ENCODE measurements at regions not wholly inside any gene's neighbourhood (a gene's known extent, or its start where the extent isn't known, plus 50 kb on each side); places are given as distances from the start of the nearest gene placed in this dataset.

DNA sequence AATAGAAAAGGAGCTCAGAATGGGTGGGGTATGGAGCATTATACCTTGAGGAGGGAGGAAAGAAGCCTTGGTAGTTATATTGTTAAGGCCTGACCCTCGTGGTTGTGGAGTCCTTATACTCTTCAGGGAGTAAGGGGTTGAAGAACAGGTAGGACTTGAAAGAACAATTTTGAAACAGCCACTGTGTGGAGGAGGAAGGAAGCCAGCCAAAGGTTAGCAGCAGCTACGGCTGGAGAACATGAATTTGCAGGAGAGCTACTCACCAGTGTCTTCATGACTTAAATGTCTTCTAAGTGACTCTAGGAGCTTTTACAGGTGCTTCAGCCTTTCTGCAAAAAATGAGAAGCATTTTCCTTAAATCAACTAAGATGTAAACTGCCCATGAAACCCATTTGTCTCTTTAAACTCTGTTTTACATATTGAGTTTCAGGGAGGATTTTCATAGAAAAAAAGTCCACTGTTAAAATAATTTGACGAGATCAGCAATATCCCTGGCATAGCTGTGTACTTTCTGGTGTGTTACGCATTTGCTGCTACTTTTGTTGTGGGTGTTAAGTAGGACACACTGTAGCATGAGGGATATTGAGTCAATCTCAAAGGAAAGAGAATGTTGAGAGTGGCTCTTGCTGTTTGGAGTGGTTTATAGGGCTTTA, 110.6 kb upstream of the ELL2 start:
- Histone ChIP-seq H3K36me3 (ENCODE audit: insufficient read depth, low read length) (no peaks in the 10 kb centered on the region), H3K9ac (ENCODE audit: low read depth, low read length) (no peak overlapping the region), H3K4me1 (ENCODE audit: control insufficient read depth, insufficient read depth, low read length) (peaks cover 43% of the 10 kb centered on the region), H3K4me2 (ENCODE audit: low read length) (no peak overlapping the region), H3K9me3 (replicated peaks; ENCODE audit: low read length) (no peaks in the 10 kb centered on the region), H3K4me3 (ENCODE audit: low read length) (no peak overlapping the region), H3K27me3 (ENCODE audit: control insufficient read depth, insufficient read depth, low read length) (no peaks in the 10 kb centered on the region)

DNA sequence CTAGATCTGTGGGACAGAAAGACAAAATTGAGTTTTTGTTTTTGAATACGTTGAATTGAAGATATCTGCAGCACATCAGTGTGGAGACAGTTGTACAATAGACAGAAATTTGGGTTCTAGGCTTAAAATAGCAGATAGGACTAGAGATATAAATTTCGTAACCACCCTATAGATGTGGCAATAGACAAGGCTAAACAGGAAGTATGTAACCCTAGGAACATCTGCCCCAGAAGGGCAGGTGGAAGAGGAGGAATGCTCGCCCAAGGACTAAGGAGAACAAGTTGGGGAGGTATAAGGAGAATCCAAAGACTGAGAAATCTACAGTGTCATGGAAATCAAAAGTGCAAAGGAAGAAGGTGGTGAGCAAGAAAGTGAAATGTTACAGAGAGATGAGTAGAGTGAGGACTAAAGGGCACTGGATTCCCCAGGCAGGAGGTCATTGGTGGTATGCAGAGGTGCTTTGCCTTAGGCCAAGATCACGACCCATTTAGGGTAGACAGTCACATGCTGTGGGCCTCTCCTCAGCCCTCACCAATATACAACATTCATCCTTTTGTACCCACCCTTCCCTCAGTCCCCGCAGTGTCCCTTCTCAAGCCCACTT, 109.1 kb upstream of the ELL2 start:
- Histone ChIP-seq H3K27me3 (ENCODE audit: control insufficient read depth, insufficient read depth, low read length) (no peaks in the 10 kb centered on the region), H3K36me3 (ENCODE audit: insufficient read depth, low read length) (no peaks in the 10 kb centered on the region), H3K4me2 (ENCODE audit: low read length) (no peak overlapping the region), H3K4me3 (ENCODE audit: low read length) (no peak overlapping the region), H3K4me1 (ENCODE audit: control insufficient read depth, insufficient read depth, low read length) (peaks cover 49% of the 10 kb centered on the region), H3K9me3 (replicated peaks; ENCODE audit: low read length) (no peaks in the 10 kb centered on the region), H3K9ac (ENCODE audit: low read depth, low read length) (no peak overlapping the region)

DNA sequence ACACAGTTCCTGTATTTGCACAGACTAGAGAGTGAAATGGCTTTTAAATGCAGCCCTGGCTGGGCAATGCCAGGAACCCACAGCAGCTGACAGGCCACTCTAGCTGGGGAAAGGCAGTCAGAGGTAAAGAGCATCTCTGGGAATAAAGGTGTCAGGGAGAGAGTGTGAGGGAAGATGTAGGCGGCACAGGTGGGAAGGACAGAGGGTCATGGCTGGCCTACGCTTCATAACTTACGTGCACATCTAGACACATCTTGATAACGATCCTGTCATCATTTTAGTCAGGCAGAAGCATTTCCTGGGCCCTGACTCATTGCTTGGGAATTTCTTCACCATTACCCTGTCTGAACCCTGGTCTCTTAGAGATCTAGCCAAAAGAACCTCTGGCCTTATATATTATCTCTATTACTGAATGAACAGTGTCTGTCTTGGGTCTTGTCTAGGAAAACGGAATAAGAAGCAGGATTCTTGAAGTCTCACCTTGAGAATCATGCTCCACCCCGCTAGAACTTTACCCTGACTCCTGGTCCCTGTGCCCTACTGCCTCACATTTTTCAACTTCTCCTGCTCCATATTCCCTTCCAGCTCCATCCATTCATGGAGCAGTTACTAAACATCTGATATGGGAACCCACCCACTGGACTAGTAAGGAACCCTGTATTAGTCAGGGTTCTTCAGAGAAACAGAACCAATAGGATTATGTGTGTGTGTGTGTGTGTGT, 106.4 kb upstream of the ELL2 start:
- H3K9ac ChIP-seq (ENCODE audit: low read depth, low read length) = peak overlapping the region; percentile 70
- peak overlapping the region; percentile 74 for H3K4me2 ChIP-seq (ENCODE audit: low read length)
- peak overlapping the region; percentile 26 for H3K4me3 ChIP-seq (ENCODE audit: low read length)
- H3K9me3 ChIP-seq (replicated peaks; ENCODE audit: low read length) = no peaks in the 10 kb centered on the region
- H3K27me3 ChIP-seq (ENCODE audit: control insufficient read depth, insufficient read depth, low read length) = no peaks in the 10 kb centered on the region
- no peaks in the 10 kb centered on the region for H3K36me3 ChIP-seq (ENCODE audit: insufficient read depth, low read length)
- H3K4me1 ChIP-seq (ENCODE audit: control insufficient read depth, insufficient read depth, low read length) = peaks cover 48% of the 10 kb centered on the region

DNA sequence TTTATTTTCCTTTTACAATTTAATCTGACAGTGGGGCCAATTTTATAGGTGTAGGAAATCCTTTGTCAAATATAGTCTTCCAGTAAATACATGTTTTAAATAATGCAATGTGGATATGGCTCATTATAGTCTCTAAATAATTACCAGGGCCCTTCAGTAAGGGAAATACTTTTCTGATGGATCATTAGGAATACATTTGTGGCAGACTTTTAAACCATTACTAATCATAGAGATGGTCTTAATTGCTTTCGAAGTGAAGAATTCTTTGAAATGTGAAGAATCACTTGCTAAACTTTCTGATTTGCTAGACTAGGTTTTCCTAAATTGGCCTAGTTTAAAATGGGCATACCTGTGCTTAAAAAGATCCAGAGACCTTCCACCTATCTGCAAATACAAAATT, 105.6 kb upstream of the ELL2 start:
- peak overlapping the region; percentile 70 for H3K9ac ChIP-seq (ENCODE audit: low read depth, low read length)
- peaks cover 48% of the 10 kb centered on the region for H3K4me1 ChIP-seq (ENCODE audit: control insufficient read depth, insufficient read depth, low read length)
- H3K9me3 ChIP-seq (replicated peaks; ENCODE audit: low read length) = no peaks in the 10 kb centered on the region

DNA sequence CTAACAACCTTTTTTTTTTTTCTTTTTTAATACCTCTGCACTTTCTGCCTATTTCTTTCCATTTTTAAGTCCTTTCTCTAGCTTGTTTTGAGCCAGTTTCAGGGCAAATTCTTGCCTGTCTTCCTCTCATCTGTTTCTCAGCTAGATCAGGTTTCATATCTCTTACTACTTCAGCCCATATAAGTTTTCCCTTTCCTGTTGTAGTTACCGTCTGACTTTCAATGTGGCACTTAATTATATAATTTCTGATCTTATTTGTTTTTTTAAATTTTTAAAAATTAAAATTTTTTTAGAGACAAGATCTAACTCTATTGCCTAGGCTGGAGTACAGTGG, 104.7 kb upstream of the ELL2 start:
- Histone ChIP-seq H3K4me2 (ENCODE audit: low read length) (peak overlapping the region; percentile 32), H3K36me3 (ENCODE audit: insufficient read depth, low read length) (no peaks in the 10 kb centered on the region), H3K4me1 (ENCODE audit: control insufficient read depth, insufficient read depth, low read length) (peaks cover 48% of the 10 kb centered on the region), H3K9me3 (replicated peaks; ENCODE audit: low read length) (no peaks in the 10 kb centered on the region), H3K4me3 (ENCODE audit: low read length) (no peak overlapping the region), H3K27me3 (ENCODE audit: control insufficient read depth, insufficient read depth, low read length) (no peaks in the 10 kb centered on the region), H3K9ac (ENCODE audit: low read depth, low read length) (peak overlapping the region; percentile 70)

More for the DNA sequence above, 105.6 kb upstream of the ELL2 start:
- peak overlapping the region; percentile 74 for H3K4me2 ChIP-seq (ENCODE audit: low read length)
- no peaks in the 10 kb centered on the region for H3K27me3 ChIP-seq (ENCODE audit: control insufficient read depth, insufficient read depth, low read length)
- no peaks in the 10 kb centered on the region for H3K36me3 ChIP-seq (ENCODE audit: insufficient read depth, low read length)
- peak overlapping the region; percentile 13 for H3K4me3 ChIP-seq (ENCODE audit: low read length)

DNA sequence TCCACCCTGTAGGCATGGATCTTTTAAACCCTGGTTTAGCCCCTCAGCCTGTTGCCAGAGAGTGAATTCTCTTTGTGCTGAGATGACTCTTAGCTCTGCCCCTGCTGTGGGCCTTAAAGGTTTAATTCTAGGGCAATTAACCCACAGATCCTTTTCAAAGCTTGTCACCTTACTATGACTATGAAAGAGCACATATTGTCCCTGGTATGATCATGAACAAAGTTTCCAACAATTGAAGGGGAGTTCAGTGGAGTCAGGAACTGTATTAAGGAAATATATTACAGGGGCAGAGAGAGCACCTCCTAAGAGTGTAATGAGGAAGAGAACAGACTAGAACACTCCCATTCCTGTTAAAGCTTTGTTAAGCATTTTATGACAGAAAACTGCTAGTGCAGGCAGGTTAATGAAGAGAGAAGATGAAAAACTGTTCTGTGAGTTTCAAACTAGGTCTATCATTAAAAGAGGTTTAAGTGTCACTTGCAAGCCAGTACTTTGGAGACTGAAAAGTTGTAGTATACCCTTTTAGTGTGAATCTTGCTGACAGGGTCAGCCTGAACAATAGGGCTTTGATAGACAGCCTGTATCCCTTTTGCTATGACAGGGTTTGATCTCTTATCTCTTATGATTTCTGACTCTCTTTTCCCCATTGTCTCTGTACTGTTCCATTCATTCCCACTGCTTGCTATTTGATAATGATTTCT, 104.2 kb upstream of the ELL2 start:
- H3K4me3 ChIP-seq (ENCODE audit: low read length) = no peak overlapping the region
- H3K36me3 ChIP-seq (ENCODE audit: insufficient read depth, low read length) = no peaks in the 10 kb centered on the region
- H3K9me3 ChIP-seq (replicated peaks; ENCODE audit: low read length) = no peaks in the 10 kb centered on the region
- H3K27me3 ChIP-seq (ENCODE audit: control insufficient read depth, insufficient read depth, low read length) = no peaks in the 10 kb centered on the region
- H3K9ac ChIP-seq (ENCODE audit: low read depth, low read length) = peak overlapping the region; percentile 70
- H3K4me1 ChIP-seq (ENCODE audit: control insufficient read depth, insufficient read depth, low read length) = peaks cover 48% of the 10 kb centered on the region
- peak overlapping the region; percentile 32 for H3K4me2 ChIP-seq (ENCODE audit: low read length)

DNA sequence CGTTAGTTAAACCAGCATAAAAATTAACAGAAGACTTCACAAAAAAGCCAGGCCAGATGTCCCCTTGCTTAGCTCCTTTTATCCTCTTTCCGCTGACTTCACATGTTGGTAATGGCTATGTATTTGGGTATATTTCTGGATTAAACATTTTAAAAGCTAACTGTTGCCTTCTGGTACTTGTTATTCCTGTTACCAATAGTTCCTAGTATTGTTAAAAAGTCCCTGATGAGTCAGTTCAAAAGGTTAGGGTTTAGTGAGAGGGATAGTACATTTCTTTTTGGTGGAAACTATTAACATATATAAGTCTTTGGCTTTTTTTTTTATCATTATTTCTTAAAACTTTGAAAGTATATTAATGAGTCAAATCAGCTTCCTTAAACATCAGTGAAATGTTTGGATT, 103.2 kb upstream of the ELL2 start:
- peaks cover 43% of the 10 kb centered on the region for H3K4me1 ChIP-seq (ENCODE audit: control insufficient read depth, insufficient read depth, low read length)
- H3K27me3 ChIP-seq (ENCODE audit: control insufficient read depth, insufficient read depth, low read length) = no peaks in the 10 kb centered on the region
- H3K36me3 ChIP-seq (ENCODE audit: insufficient read depth, low read length) = no peaks in the 10 kb centered on the region
- H3K9ac ChIP-seq (ENCODE audit: low read depth, low read length) = no peak overlapping the region
- H3K4me2 ChIP-seq (ENCODE audit: low read length) = no peak overlapping the region
- H3K9me3 ChIP-seq (replicated peaks; ENCODE audit: low read length) = no peaks in the 10 kb centered on the region
- no peak overlapping the region for H3K4me3 ChIP-seq (ENCODE audit: low read length)

DNA sequence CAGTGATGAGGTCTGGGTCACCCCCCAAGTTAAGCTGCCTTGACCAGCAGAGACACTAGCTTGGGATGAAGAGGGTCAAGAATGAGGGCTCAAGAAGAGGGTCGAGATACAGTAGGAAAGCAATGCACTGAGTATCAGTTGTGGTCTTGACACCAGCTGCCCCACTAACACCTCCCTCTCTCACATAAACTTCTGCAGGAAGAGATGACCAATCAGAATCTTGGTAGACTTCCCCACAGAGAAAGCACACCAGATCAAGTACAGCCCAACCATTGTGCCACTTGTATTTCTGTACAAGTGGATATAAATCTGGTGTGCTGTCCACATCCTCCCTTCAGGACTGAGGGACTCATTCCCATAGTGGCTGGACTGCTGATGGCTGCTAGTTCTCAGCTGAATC, 101.2 kb upstream of the ELL2 start:
- Histone ChIP-seq H3K36me3 (ENCODE audit: insufficient read depth, low read length) (no peaks in the 10 kb centered on the region), H3K9ac (ENCODE audit: low read depth, low read length) (no peak overlapping the region), H3K4me1 (ENCODE audit: control insufficient read depth, insufficient read depth, low read length) (peaks cover 33% of the 10 kb centered on the region), H3K4me3 (ENCODE audit: low read length) (no peak overlapping the region), H3K27me3 (ENCODE audit: control insufficient read depth, insufficient read depth, low read length) (no peaks in the 10 kb centered on the region), H3K4me2 (ENCODE audit: low read length) (no peak overlapping the region), H3K9me3 (replicated peaks; ENCODE audit: low read length) (no peaks in the 10 kb centered on the region)

DNA sequence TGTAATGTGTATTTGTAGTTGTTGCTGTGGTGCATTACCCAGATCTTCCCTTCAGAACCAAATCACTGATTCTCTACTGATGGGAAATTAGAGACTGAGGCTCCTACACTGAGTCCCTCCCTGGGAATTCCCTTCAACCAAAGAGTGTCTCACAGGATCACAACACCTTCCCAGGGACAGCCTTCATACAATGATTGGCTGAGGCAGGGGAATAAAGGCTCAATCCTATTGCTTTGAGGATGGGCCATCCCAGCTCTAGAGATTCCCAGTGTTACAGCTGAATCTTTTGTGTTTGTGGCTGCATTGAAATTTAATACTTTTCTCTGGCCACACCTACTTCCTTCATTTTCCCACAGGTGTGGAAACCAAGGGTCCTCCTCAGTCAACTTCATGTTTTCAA, 96.4 kb upstream of the ELL2 start:
- H3K4me2 ChIP-seq (ENCODE audit: low read length) = no peak overlapping the region
- no peak overlapping the region for H3K4me3 ChIP-seq (ENCODE audit: low read length)
- no peaks in the 10 kb centered on the region for H3K27me3 ChIP-seq (ENCODE audit: control insufficient read depth, insufficient read depth, low read length)
- no peak overlapping the region for H3K9ac ChIP-seq (ENCODE audit: low read depth, low read length)
- no peaks in the 10 kb centered on the region for H3K36me3 ChIP-seq (ENCODE audit: insufficient read depth, low read length)
- H3K9me3 ChIP-seq (replicated peaks; ENCODE audit: low read length) = no peaks in the 10 kb centered on the region
- H3K4me1 ChIP-seq (ENCODE audit: control insufficient read depth, insufficient read depth, low read length) = no peaks in the 10 kb centered on the region

DNA sequence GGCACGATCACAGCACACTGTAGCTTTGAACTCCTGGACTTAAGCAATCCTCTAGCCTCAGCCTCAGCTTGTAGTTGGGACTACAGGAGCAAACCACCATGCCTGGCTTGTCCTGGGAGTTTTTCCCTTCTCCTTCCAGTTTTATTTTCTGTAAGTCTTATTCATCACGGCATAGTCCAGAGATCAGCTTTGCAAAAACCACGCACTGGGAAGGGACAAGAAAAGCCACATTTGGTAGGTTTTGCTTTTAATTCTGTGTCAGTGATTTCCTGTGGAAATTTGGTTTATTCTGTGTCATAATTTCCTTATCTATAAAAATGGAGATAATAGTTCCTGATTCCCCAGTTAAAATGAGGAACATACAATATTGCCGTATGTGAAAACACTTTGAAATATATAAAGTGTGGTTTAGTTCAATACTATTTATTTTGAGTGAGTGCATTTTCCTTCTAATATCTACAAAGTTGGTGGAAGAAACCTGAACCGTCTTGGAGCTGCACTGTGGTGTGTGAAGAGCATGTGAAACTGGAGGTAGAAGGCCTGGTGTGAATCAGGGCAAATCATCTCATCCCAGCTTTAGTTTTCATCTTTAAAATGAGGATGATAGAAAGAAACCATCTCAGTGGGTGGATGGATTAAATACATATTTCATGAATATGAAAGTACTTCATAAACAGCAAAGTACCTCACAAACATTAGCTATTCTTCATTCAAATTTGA, 92.8 kb upstream of the ELL2 start:
- H3K4me1 ChIP-seq (ENCODE audit: control insufficient read depth, insufficient read depth, low read length) = peaks cover 23% of the 10 kb centered on the region
- H3K4me3 ChIP-seq (ENCODE audit: low read length) = no peak overlapping the region
- H3K36me3 ChIP-seq (ENCODE audit: insufficient read depth, low read length) = no peaks in the 10 kb centered on the region
- H3K27me3 ChIP-seq (ENCODE audit: control insufficient read depth, insufficient read depth, low read length) = no peaks in the 10 kb centered on the region
- no peak overlapping the region for H3K4me2 ChIP-seq (ENCODE audit: low read length)
- no peak overlapping the region for H3K9ac ChIP-seq (ENCODE audit: low read depth, low read length)
- no peaks in the 10 kb centered on the region for H3K9me3 ChIP-seq (replicated peaks; ENCODE audit: low read length)

DNA sequence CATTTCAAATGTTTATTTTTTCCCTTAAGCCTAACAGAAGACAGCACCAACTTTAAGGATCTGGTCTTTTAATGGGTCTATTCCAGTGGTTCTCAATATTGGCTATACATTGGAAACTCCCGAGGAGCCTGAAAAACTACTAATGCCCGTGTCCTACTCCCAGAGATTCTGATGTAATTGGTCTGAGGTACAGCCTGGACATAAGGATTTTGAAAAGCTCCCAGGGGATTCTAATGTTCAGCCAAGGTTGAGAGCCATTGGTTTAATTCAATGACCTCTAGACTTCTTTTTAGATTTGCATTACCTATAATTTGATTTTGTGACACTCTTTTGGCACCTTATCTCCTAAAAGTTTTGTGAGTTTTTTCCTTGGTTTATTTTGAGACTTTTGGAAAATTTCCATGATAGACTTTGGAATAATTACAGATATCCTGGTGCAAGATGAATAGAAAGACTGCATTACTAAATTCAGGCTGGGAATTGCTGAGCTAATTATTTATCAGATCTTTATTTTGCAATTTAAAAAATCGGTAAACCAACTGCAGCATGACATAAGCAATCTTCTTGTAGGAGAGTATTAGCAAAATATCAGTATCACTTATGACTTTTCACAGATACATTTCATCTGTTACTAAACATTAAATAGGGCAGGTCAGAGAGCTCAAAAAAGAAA, 91.5 kb upstream of the ELL2 start:
- Histone ChIP-seq H3K36me3 (ENCODE audit: insufficient read depth, low read length) (no peaks in the 10 kb centered on the region), H3K4me1 (ENCODE audit: control insufficient read depth, insufficient read depth, low read length) (peaks cover 31% of the 10 kb centered on the region), H3K9me3 (replicated peaks; ENCODE audit: low read length) (no peaks in the 10 kb centered on the region), H3K4me2 (ENCODE audit: low read length) (no peak overlapping the region), H3K9ac (ENCODE audit: low read depth, low read length) (no peak overlapping the region), H3K27me3 (ENCODE audit: control insufficient read depth, insufficient read depth, low read length) (no peaks in the 10 kb centered on the region), H3K4me3 (ENCODE audit: low read length) (no peak overlapping the region)
